NCI-H2227 treated with DMSO at 0.1 percent for 48 hours (cell line): ENCODE measurements at regions not wholly inside any gene's neighbourhood (a gene's known extent, or its start where the extent isn't known, plus 50 kb on each side); places are given as distances from the start of the nearest gene placed in this dataset.
"Not testable (repeated sequence)": the region's sequence is repeated elsewhere in the genome, so short reads cannot be mapped to it uniquely, and the experiment has no call there.

Source experiments
- DNase-seq: peaks from one replicate; lab custom pipeline; 2025; lab: John Stamatoyannopoulos, UW

DNA sequence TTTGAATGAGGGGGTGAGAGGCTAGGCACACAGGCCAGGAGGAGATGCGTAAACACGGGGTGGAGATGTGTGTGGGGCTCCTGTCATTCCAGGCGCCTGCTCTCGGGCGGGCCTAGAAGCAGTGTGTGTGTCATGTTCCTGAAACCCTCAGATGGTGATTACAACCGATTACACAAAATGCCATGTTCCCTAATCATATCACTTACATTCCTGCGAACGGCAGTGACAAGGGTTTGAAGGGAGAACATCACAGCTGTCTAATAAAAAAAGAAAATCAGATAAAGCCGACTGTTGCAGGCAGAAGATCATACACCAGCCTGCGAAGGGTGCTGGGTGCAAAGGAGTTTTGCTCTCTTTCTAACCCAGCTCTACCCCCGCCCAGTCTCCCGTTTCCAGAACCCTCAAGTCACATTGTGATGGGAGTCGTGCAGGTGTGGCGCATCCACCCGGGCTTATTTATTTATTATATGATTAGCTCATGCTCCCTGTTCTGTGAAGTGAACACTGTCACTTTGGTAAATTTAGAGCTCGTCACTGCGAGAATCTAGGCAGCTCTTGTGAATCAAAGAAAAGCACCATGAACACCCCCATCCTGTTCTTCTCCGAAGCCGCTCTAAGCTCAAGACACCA, 140.3 kb downstream of the NR2F2 start:
- DNase-seq, result no peak

GRCh38 chr15:96472681-96473080, 142.2 kb downstream of the NR2F2 start:
- no peak for DNase-seq

- DNase-seq, result no peak
Measured at GRCh38 chr15:96473556-96473955, 143.1 kb downstream of the NR2F2 start.

DNA sequence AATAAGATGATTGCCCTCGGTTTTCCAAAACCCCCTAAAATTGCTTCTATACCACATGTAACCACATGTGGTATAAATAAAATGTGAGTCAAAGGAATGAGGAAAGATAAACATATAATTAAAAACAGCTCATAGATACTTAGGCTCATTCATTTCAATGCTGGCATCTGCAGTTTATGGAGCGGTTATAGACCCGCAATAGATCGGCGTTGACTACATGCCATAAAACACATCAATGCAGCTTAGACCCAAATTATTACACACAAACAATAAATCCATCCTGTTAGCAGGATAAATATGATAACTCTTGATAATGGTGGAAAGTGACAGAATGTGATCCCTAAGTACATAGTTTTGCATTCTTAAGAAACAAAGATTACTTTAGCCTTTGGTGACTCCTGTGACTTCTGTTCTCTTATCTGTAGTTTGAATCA, 143.7 kb downstream of the NR2F2 start:
- no peak for DNase-seq

- no peak for DNase-seq
Measured at GRCh38 chr15:96477227-96477626, 146.7 kb downstream of the NR2F2 start.

DNA sequence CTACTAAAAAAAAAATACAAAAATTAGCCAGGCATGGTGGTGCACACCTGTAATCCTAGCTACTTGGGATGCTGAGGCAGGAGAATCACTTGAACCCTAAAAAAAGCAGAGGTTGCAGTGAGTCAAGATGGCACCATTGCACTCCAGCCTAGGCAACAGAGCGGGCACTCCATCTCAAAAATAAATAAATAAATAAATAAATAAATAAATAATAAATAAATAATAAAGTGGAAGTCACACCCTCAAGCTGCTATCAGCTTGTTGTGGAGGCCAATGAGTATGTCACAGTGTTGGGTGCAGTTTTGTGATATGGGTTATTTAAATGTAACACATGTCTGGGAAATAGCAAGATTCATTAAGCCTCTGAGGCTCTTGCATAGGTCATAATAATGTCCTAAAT, 153.9 kb downstream of the NR2F2 start:
- DNase-seq, result not testable (repeated sequence)

GRCh38 chr15:96484830-96485229, 154.3 kb downstream of the NR2F2 start:
- DNase-seq, result no peak

DNA sequence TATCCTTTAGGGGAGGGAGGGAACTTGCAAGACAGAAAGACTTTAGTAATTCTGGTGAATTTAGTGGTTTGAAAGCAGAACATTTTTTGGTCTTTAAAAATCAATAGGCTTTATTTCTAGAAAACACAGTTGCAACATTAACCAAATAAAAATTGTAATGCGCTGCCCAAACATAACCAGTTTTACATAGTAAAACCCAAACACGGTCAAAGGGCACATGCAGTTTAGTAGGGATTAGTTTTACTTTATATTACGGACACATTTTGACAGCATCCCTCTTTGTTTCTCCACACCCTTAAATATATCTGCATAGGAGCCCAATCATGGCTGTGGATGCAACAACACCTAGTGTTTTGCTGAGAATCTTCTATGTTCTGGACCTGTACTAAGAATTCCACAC, 156.7 kb downstream of the NR2F2 start:
- DNase-seq, result no peak

DNA sequence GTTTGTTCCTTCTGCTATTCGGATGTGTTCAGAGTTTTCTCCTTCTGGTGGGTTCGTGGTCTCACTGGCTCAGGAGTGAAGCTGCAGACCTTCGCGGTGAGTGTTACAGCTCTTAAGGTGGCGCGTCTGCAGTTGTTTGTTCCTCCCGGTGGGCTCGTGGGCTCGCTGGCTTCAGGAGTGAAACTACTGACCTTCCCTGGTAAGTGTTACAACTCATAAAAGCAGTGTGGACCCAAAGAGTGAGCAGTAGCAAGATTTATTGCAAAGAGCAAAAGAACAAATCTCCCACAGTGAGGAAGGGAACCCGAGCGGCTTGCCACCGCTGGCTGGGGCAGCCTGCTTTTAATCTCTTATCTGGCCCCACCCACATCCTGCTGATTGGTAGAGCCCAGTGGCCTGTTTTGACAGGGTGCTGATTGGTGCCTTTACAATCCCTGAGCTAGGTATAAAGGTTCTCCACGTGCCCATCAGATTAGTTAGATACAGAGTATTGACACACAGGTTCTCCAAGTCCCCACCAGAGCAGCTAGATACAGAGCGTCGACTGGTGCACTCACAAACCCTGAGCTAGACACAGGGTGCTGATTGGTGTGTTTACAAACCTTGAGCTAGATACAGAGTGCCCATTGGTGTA, 160.7 kb downstream of the NR2F2 start:
- DNase-seq, result not testable (repeated sequence)

DNA sequence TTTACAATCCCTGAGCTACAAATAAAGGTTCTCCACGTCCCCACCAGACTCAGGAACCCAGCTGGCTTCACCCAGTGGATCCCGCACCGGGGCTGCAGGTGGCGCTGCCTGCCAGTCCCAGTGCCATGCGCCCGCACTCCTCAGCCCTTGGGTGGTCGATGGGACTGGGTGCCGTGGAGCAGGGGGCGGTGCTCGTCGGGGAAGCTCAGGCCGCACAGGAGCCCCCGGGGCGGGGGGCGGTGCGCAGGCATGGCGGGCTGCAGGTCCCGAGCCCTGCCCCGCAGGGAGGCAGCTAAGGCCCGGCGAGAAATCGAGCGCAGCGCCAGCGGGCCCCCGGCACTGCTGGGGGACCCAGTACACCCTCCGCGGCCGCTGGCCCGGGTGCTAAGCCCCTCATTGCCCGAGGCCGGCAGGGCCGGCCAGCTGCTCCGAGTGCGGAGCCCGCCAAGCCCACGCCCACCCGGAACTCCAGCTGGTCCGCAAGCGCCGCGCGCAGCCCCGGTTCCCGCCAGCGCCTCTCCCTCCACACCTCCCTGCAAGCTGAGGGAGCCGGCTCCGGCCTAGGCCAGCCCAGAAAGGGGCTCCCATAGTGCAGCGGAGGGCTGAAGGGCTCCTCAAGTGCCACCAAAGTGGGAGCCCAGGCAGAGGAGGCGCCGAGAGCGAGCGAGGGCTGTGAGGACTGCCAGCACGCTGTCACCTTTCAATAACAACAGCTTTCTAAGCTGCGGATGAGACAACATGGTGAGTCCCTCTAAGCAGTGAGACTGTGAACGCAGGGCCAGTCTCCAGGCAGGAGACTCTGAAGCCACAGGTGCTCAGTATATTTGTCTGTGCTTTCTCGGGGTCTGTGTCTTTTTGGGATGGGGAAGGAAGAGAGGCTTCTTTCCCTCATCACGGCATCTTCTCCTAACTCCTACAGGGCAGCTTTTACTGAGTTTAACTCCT, 161.5 kb downstream of the NR2F2 start:
- not testable (repeated sequence) for DNase-seq

GRCh38 chr15:96494505-96494904, 164.0 kb downstream of the NR2F2 start:
- no peak for DNase-seq

- DNase-seq, result no peak
Measured at GRCh38 chr15:96495386-96495785, 164.9 kb downstream of the NR2F2 start.

GRCh38 chr15:96497951-96498350, 167.5 kb downstream of the NR2F2 start:
- no peak for DNase-seq

DNA sequence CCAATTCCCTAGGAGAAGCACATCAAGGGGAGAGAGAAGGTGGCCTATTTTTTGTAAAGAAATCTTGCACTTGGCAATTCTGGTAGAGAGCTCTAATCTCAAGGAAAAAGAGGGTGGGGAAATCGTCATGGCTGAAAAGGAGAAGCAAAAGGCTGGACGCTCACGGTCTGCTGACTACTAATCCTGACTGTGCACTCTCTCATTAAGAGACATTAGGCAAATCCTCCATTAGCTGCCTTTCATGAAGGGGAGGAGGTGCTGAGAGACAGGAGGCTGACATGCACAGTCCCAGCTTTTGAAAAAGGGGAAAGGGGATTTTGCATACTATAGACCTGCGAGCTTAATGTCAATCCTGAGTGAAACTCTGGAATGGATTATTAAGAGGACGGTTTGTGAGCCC, 170.0 kb downstream of the NR2F2 start:
- no peak for DNase-seq

DNA sequence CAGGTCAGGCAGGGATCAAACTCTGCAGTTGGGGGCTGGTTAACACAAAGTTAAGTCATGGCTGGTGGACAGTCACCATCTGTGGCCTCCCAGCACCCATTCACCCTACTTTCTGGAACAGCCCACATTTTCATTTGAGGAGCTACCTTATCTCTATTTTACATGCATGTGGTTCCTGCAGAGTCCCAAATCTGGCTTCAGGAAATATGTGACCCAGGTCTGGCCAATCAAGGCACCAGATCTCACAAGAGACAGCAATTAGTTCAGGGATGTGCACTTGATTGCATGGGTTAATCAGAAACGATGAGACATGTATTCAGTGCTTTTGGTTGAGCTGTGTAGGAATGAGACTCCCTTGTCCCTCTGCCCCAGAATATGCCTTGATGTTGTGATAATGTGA, 170.9 kb downstream of the NR2F2 start:
- no peak for DNase-seq

- no peak for DNase-seq
Measured at GRCh38 chr15:96502196-96502595, 171.7 kb downstream of the NR2F2 start.

GRCh38 chr15:96503276-96503675, 172.8 kb downstream of the NR2F2 start:
- no peak for DNase-seq

GRCh38 chr15:96504371-96504770, 173.9 kb downstream of the NR2F2 start:
- DNase-seq, result no peak

DNA sequence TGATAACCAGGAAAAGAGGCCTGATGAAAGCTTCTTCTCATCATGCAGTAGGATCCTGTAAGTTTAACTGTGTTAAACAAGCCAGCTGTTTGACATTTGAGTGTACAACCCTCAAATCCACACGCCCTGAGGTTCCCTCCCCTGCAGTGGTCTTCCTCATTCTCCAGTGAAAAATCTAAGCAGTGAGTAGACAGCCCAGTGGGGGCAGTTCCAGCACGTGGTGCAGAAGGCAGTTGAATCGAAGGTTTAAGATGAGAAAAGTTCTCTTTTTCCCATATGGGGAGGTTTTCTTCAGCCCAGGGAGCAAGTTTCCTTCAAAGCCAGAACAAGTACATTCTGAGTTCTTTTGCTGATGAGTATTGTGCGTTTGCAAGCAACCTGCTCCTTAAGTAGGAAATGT, 174.5 kb downstream of the NR2F2 start:
- no peak for DNase-seq

DNA sequence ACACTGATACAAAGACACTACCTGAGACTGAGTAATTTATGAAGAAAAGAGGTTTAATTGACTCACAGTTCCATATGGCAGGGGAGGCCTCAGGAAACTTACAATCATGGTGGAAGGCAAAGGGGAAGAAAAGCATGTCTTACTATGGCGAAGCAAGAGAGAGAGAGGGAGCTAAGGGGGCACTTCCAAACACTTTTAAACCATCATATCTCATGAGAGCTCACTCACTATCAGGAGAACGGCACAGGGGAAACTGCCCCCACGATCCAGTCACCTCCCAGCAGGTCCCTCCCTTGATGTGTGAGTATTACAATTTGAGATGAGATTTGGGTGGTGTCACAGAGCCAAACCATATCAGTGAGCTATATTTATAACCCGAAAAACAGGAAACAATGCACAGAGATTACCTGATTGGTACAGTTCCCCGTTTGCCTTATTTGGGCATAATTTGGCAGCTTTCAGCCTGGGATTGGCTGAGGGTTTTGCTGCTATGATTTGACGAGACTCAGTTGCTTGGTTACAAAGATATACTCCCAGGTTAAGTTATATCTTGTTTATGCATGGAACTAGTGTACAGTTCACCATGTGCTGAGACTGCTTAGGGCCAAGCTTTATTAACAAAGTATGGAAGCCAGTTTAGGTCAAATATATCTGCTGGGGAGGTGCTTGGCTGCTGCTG, 184.2 kb downstream of the NR2F2 start:
- DNase-seq, result no peak

- no peak for DNase-seq
Measured at GRCh38 chr15:96515371-96515770, 184.9 kb downstream of the NR2F2 start.

- no peak for DNase-seq
Measured at GRCh38 chr15:96521386-96521785, 190.9 kb downstream of the NR2F2 start.
